ENCODE measurements at regions not wholly inside any gene's neighbourhood (a gene's known extent, or its start where the extent isn't known, plus 50 kb on each side); places are given as distances from the start of the nearest gene placed in this dataset.
"Not testable (repeated sequence)": the region's sequence is repeated elsewhere in the genome, so short reads cannot be mapped to it uniquely, and the experiment has no call there.

DNA sequence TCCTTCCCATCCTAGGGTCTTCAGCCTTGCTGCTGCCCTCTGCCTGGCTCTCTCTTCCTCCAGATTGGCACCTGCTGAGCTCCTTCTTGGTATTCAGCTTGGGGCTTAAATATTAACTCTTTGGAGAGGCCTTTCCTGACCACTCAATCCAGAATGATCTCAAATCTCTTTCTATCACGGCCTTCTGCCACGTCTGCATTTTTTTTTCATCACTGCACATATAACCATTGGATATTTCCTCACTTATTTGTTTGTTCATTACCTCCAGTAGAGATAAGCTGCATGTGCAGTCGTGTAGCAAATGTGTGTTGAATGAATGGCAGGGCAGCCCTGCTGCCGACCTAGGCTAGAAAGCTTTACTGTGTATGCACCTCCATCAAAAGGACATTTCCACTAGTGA is 51.6 kb upstream of the MPP7 start:
- peak; percentile 31 for DNase-seq (ENCODE audit: low spot score)

DNA sequence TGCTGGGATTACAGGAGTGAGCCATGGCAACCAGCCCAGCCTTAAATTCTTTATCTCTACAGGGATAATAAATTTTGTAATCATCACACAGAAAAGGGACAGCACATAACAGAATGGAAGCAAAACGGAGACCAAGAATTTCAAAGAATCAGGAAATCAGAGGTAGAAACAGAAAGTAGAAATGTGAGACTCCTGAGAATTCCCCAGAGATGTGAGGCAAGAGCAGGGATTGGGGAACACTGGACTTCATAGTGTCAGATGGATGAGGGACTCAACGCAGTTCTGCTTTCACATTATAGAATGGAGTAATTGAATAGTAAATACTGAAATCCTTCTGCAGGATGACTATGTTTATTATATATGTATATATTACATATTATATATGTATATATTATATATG is 52.5 kb upstream of the MPP7 start:
- DNase-seq (ENCODE audit: low spot score): no peak

DNA sequence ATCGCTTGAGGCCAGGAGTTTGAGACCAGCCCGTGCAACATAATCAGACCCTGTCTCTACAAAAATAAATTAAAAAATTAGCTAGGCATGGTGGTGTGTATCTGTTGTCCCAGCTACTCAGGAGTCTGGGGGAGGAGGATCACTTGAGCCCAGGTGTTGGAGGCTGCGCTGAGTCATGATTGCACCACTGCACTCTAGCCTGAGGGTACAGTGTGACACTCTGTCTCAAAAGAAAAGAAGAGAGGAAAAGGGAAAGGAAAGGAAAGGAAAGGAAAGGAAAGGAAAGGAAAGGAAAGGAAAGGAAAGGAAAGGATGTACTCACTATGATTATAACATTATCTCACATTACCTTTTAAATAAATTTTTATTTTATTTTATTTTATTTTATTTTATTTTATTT is 56.5 kb upstream of the MPP7 start:
- no peak for DNase-seq (ENCODE audit: low spot score)

DNA sequence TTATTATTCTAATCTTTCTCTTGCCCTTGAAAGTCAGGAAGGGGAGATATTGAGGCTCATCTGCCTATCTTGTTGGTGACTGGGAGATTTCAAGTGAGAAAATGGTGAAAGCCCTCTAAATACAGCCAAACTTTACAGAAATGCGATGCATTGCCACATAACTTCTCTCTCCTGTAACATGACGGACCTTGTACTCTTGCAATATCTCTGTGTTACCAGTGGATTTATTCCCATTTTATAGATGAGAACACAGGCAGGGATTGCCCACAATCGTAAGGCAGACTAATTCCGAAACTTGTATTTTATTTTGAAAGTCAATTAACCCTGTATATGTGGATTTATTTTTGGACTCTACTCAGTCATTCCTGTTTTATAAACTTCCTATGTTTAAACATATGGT is 57.3 kb upstream of the MPP7 start:
- DNase-seq (ENCODE audit: low spot score): no peak

DNA sequence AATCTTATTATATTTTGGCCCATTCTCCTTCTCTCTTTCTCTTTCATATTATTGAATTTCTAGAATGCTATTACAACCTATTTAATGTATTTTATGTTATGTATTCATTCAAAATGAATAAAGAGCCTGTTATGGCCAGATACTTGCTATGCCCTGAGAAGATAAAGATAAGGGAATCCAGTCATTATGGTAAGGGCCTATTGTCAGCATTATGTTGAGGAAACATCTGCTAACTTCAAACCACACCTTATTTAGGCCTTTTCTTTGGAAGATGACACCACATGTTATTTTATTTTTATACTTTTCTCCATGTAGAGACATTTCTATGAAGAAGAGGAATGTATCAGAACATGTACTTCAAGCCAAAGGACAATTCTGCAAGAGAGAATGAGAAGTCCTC is 60.5 kb upstream of the MPP7 start:
- no peak for DNase-seq (ENCODE audit: low spot score)

DNA sequence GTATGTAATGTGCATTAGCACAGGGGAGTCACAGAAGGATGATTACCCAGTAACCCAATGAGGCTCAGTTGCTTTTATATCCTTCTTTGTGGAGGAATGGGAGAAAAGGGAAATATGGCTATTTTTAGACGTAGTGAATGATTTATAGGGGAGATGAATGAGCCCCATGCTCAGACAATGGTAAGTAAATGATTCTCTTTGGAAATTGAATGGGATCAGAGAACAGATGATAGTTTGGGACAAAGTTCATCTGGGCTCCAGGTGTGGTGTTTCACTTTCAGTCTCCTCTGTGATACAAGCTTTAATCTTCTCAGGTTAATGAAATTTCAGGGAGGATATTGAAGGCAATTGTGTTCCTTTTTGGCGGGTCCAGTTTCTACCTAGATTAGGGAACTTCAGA is 63.0 kb upstream of the MPP7 start:
- DNase-seq (ENCODE audit: low spot score): peak; percentile 54

DNA sequence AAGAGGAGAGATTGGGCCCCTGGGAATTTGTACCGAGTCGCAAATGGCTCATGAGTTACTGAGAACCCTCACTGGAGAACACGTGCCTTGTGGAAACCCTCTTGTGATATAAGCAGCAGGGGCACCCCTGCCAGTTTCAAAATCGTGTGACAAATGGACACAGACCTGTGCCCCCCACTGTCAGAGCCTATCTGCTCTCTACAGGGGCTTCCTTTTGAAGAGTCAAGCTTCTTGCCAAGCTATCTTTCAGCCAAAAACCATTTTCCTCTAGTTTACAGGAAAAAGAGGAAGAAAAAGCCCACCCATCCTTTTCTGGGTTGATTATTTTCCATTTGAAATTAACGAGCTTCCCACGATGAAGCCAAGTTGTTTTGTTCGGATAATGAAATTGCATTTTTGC is 64.1 kb upstream of the MPP7 start:
- DNase-seq (ENCODE audit: low spot score): no peak

DNA sequence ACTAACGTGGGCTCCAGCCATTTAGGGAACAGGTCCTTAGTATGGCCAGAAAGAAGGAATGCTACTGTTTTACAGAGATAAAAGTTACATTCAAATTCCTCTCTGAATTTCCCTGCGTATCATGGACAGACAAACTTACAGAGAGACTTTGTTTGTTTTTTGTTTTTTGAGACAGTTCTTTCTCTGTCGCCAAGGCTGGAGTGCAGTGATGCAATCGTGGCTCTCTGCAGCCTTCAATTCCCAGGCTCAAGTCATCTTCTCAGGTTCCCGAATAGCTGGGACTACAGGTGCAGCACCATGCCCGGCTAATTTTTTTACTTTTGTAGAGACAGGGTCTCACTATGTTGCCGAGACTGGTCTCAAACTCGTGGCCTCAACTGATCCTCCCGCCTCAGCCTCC is 64.5 kb upstream of the MPP7 start:
- DNase-seq (ENCODE audit: low spot score): no peak

DNA sequence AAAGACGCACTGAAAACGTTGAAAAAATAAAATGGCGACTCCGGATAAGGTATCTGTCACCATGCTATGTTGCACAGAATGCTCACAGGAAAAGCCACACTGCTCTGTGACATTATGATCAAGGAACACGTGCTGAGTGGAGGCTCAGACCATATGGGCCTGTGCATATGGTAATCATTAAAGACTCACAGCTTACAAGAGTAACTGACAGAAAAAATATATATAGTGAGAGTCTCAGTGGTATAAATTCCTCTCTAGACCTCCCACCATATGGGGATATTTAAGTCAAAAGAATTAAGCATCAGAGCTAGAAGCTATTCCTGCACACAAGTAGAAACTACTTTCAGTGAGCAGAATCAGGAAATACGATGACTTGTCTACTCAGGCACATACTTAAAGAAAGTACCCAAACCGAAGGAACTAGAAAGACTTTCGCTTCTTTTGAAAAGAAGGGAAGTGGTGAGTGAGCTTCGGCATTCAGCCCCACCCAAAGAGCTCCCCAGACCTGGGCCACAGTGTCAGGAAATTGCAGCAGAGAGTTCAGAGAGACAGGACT is 65.1 kb upstream of the MPP7 start:
- DNase-seq (ENCODE audit: low spot score): no peak

DNA sequence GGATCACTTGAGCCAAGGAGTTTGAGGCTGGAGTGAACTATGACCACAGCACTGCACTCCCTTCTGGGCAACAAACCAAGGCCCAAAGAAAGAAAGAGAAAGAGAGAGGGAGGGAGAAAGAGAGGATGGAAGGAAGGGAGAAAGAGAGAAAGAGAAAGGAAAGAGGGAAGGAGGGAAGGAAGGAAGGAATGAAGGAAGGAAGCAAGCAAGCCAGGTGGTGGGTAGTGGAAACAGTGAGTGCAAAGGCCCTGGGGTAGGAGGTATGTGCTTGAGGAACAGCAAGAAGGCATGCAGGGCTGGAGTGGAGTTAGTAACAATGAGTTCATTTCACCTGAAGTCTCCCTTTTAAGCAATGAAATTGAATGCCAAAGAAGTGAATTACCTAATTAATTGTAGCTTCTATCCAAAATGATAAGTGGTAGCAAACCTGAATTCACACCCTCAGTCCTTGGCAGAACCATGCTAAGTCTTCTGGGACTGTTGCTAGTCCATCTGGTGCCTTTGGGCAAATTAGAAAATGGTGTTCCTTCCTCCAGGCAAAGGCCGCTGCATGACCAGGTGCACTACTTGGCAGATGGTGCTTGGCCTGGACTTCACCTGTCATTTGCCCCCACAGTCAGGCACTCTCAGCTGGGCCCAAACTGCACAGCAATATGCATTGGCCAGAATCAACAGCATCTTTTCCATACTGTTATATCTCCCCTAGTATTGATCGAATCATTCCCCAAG is 67.4 kb upstream of the MPP7 start:
- no peak for DNase-seq (ENCODE audit: low spot score)

DNA sequence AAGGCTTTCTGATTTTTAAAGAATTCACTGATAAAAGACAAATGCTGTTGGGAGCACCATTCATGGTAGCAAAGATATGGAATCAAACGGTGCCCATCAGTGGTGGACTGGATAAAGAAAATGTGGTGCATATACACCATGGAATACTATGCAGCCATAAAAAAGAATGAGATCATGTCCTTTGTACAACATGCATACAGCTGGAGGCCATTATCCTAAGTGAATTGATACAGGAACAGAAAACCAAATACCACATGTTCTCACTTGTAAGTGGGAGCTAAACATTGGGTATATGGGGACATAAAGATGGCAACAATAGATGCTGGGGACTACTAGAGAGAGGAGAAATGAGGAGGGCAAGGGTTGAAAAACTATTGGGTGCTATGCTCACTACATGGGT is 68.8 kb upstream of the MPP7 start:
- not testable (repeated sequence) for DNase-seq (ENCODE audit: low spot score)

DNA sequence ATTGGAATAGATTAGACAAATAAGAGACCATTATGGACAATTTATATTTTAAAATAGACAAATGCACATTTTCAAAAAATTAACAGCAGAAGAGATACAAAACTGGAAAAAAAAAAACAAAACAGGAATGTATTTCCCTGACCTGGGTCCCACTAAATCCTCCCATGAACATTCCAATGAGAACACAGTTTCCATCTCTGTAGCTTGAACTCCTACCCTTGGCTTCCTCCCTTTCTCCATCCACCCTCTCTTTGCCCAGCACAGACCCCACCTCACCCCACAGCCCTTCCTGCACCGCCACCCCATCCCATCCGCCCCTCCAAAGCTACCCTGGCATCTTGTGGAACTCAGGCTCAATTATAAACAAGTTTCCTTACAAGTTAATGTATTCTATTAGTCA is 71.2 kb upstream of the MPP7 start:
- DNase-seq (ENCODE audit: low spot score): no peak

DNA sequence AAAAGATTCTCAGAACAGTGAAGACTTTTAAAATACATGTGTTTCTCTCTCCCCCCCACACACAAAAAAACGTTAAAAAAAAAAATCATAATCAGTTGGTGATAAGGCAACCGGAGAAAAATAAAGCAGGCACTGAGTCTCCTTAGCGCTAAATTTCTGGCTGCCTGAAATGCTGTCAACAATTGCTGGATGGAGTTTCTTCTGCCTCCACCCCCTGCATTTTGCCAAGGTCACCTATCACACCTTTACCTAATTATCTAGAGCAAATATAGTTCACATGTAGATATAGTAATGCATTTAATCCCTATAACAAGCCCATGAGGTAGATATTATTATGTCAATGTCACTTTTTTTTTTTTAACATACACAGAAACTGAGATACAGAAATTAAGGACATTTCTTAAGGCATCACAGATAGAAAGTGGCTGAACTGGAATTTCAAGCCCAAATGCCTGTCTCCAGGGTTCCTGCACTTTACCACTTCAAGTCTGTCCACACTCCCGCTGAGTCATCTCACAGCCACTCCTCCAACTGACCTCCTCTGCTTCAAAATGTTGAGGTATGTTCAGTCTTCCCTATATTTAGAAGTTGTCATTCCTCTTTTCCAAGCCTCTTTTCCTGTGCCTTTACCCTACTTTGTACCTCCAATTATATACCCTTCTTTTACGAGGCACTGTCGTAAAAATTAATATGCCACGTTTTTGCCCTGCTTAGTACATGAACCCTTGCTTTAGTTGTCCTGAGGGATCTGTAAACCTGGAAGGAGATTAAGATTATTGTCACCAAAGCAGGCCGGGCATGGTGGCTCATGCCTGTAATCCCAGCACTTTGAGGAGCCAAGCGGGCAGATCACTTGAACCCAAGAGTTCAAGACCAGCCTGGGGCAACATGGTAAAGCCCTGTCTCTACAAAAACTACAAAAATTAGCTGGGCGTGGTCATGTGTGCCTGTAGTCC is 72.8 kb upstream of the MPP7 start:
- DNase-seq (ENCODE audit: low spot score): peak; percentile 80

DNA sequence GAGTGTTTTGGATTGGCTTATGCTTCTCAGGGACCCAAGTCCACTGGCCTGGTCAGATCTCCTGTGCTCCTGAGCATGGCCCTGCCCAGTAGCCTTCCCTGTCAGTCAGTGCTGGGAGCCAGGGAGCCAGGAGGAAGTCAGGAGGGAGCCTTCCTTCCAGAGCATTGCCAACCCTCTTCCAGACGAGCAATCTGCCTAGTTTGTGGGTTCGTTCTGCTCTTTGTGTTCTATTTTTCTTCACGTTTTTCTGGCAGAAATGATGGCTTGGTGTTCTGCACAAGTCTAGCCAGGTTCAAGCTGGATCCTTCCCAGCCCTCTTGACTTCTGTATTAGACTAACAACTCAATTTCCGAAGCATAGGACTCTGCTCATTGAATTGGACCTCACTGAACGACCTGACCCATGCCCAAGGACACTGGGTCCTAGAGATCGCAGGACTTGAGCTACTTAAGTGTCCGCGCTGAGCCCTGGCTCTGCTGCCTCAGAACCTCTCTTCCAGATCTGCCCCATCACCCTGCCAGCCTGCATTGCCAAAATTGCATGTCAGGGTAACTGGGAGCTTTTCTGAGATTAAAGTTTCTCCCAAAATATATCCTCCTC is 76.2 kb upstream of the MPP7 start:
- DNase-seq (ENCODE audit: low spot score): no peak

DNA sequence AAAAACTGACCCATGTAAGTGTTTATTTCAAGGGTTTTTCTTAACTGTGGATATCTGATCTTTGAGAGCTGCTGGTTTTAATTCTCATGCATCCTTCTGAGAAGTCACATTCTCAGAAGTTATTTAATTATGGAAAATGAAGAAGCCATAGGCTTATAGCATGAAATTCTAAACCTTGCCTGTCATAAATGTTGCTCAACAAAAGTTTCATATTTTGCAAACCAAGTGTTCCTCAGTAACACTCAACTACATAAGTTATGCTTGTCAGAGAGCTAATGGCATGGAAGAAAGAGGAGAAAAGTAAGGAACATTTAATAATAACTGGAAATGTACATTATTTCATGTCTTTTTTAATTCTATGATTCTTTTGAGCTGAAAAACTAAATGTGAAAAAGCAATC is 78.6 kb upstream of the MPP7 start:
- DNase-seq (ENCODE audit: low spot score): no peak

DNA sequence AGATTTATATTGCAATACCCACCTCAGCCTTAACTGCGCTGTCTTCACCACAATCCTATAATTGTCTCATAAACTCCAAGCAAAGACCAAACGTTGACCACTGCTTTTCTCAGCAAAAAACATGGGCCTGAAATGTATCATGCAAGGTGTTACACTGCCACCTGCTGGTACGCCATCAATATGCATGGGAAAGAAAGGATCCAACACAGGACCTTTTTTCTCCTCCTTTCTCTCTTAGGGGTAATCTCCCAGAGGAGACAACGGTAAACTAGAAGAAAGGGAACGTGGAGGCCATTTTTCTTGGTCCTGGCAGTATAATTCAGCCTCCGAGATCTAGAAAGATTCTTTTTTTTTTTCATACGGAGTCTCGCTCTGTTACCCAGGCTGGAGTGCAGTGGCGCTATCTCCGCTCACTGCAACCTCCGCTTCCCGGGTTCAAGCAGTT is 79.1 kb upstream of the MPP7 start:
- peak; percentile 90 for DNase-seq (ENCODE audit: low spot score)

DNA sequence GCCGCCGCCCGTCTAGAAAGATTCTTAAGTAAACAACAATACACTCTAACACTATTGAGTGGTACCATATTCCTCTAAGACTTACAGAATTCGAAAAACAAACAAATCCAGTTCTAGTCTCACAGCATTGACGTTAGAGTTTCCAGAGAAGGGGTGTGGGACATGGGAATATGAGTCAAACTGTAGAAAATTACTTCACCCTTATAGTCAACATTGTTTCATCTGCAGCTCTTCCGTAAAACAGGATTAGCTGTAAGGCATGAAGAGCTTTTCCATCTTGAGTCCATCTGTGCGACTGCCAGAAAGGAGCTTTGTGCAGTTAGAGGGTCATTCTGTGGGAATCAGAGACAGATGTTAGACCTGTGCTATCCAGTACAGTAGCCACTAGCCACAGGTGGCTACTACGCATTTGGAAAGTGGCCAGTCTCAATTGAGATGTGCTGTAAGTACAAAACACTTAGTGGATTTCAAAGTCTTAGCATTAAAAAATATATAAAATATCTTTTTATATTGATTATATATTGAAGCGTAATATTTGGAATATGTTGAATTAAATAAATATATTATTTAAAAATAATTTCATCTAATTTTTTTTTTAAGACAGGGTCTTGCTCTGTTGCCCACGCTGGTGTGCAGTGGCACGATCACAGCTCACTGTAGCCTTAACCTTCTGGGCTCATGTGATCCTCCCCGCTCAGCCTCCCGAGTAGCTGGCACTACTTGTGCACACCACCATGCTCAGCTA is 79.8 kb upstream of the MPP7 start:
- DNase-seq (ENCODE audit: low spot score): no peak

DNA sequence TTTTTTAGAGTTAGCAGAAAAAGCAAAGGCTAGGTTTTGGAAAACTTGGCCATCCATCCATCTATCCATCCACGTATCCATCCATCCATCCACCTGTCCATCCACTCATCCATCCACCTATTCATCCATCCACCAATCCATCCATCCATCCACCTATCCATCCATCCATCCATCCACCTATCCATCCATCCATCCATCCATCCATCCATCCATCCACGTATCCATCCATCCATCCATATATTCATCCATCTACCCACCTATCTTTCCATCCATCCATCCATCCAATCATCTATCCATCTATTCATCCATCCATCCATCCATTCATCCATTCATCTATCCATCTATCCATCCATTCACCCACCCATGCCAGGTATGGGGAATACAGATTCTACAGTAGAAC is 81.7 kb upstream of the MPP7 start:
- no peak for DNase-seq (ENCODE audit: low spot score)

DNA sequence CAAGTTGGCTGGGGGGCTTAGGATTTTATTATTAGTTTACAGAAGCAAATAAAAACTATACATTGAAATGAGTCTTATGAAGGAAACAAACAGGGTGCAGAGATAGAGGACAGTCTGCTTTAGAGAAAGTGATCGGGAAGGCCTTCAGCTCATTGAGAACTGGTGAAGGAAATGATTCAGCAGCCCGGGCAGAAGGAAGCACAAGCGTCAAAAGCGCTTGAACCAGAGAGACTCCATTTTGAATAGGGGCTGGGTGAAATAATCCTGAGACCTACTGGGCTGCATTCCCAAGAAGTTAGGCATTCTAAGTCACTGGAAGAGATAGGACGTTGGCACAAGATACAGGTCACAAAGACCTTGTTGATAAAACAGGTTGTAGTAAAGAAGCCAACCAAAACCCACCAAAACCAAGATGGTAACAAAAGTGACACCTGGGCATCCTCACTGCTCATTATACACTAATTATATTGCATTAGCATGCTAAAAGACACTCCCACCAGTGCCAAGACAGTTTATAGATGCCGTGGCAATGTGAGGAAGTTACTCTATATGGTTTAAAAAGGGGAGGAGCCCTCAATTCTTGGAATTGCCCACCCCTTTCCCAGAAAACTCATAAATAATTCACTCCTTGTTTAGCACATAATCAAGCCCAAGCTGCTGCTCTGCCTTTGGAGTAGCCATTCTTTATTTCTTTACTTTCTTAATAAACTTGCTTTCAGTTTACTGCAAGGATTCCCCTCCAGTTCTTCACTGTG is 83.1 kb upstream of the MPP7 start:
- no peak for DNase-seq (ENCODE audit: low spot score)

DNA sequence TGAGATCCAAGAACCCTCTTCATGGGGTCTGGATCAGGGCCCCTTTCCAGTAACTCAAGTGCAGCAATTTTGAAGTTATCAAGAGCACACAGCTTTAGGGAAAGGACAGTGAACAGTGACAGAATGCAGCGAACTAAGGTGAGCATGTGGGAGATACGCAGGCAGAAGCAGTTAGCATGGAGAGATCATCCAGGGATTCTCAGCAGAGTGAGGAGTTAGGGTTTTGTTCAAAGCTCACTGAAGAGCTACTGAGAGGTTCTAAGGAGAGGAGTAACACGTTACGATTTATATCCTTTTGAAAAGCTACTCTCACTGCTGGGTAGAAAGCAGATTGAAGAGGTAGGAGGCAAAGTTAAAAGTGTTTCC is 83.6 kb upstream of the MPP7 start:
- DNase-seq (ENCODE audit: low spot score): no peak

DNA sequence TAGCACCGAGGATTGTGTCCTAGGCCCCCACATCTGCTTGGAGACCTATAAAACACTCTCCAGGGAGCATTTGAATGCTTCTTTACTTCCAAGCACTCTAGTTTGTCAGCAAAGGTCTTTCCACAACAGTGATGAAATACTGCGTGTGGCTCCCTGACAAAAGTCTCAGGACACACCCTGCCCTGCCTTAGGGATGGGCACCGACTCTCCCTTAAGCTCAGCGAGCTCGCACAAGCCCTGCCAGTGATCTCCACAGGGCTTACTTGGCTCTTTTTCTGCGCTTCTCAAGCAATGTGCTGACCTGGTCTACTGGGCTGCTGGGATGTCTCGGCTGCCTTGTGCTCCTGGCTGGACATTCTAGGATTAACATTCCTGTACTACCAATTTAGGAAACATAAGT is 84.3 kb upstream of the MPP7 start:
- no peak for DNase-seq (ENCODE audit: low spot score)
